ENCODE measurements at regions not wholly inside any gene's neighbourhood (a gene's known extent, or its start where the extent isn't known, plus 50 kb on each side); places are given as distances from the start of the nearest gene placed in this dataset.
A peak's percentile ranks its signal among the peaks of the same experiment; 100 is the strongest.
"Not testable (repeated sequence)": the region's sequence is repeated elsewhere in the genome, so short reads cannot be mapped to it uniquely, and the experiment has no call there.

- no peak for DNase-seq (ENCODE audit: low read depth)
These were observed 975.5 kb downstream of the OLFM4 start for GRCh38 chr13:54004026-54004699.

DNA sequence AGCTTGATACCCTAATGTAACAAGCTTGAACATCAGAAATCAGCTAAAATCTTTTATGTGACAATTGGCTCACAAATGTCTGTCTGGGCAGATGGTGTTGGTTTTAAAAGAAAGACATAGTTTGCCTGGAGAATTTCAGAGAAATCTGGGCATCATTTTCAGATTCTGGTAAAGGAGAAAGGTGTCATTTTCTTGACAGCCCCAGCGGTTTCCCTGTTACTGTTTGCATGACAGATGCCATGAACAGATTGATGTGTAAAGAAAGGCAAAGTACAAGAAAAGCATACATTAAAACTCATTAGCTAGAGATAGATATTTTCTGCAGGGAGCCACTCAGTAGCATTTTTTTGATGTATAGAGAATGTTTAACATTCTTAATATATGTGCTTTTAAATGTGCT is 987.9 kb downstream of the OLFM4 start:
- DNase-seq (ENCODE audit: low read depth), result no peak

- DNase-seq (ENCODE audit: low read depth), result no peak
These were observed 989.9 kb downstream of the OLFM4 start for GRCh38 chr13:54018485-54018884.

DNA sequence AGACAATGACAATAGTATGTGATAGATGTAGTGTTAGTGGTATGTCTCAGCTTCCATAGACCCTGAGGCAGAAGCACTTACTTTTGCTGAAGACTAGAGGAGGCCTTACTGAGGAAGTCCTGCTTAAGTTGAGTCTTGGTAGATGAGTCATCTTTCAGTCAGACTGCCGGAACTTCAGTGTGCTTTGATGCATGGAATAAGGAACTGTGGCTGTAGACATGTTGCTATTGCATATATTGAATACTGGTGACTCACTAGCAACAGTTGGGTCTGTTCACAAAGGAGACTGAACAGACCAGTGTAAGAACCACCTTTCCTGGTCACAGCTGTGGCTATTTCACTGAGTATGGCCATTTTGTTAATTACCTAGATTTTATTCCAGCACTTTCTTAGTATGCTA is 1000.6 kb downstream of the OLFM4 start:
- DNase-seq (ENCODE audit: low read depth), result peak; percentile 48

- no peak for DNase-seq (ENCODE audit: low read depth)
These were observed 1001.1 kb downstream of the OLFM4 start for GRCh38 chr13:54029720-54030119.

DNA sequence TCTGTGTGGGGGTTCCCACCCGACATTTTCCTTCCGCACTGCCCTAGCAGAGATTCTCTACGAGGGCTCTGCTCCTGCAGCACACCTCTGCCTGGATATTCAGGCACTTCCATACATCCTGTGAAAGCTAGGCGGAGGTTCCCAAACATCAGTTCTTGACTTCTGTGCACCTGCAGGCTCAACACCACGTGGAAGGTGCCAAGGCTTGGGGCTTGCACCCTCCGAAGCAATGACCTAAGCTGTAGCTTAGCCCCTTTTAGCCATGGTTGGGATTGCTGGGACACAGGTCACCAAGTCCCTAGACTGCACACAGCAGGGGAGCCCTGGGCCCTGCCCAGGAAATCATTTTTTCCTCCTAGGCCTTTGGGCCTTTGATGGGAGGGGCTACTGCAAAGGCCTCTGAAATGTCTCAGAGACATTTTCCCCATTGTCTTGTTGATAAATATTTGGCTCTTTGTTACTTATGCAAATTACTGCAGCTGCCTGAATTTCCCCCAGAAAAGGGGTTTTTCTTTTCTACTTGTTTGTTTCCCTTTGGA is 1004.8 kb downstream of the OLFM4 start:
- no peak for DNase-seq (ENCODE audit: low read depth)

GRCh38 chr13:54034047-54034446 is 1005.4 kb downstream of the OLFM4 start:
- DNase-seq (ENCODE audit: low read depth), result no peak

DNA sequence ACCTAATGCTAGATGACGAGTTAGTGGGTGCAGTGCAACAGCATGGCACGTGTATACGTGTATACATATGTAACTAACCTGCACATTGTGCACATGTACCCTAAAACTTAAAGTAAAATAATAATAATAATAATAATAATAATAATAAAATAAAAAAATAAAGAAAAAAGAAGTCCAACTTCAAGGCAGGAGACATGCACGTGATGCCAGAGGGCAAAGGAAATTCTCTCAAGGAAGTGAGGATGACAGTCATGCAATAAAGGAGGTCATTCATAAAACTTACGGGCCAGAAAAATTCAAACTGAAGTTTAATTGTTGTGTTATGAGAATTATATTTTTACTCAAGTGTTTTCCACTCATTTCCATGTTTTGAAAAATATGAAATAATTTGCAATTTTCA is 1028.8 kb downstream of the OLFM4 start:
- DNase-seq (ENCODE audit: low read depth), result not testable (repeated sequence)

GRCh38 chr13:54069958-54070357 is 1041.3 kb downstream of the OLFM4 start:
- not testable (repeated sequence) for DNase-seq (ENCODE audit: low read depth)

DNA sequence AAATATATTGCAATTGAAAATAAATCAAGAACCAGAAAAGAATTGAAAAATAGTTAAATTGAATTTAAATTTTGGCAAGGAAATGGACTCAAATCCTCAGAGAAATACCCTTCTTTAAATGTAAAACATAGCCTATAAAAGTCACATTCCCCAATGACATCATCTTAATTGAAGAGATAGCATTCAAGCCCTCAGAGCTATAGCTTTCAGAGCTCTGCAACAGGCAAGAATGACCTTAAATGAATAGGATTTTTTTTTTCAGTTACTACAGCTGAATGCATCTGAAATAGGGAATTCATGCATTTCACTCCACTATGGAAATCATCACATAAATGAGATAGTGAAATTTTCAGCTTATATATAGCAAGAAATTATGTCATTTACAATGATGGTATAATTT is 1049.0 kb downstream of the OLFM4 start:
- DNase-seq (ENCODE audit: low read depth), result no peak

GRCh38 chr13:54078271-54078870 is 1049.8 kb downstream of the OLFM4 start:
- DNase-seq (ENCODE audit: low read depth), result no peak

- not testable (repeated sequence) for DNase-seq (ENCODE audit: low read depth)
These were observed 1053.7 kb downstream of the OLFM4 start for GRCh38 chr13:54082309-54082708.

DNA sequence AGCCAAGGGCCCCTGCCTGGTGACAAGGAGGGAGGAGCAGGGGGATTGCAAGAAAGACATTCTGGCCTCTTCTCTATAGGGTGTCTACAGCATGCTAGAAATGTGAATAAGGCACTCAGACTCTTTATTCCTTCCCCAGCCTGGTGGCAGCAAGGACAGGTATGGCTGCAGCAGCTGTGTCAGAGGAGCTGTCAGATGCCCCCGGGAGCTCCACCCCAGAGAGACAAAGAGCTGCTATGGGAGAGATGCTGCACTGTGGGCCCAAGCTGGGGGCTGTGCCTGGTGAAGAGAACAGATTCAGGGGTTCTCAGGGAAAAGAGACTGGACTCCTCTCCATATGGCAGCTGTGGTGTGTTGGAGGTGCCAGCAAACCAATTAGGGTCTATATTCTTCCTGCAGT is 1063.3 kb downstream of the OLFM4 start:
- DNase-seq (ENCODE audit: low read depth), result no peak

- no peak for DNase-seq (ENCODE audit: low read depth)
These were observed 1064.1 kb downstream of the OLFM4 start for GRCh38 chr13:54092686-54093085.

DNA sequence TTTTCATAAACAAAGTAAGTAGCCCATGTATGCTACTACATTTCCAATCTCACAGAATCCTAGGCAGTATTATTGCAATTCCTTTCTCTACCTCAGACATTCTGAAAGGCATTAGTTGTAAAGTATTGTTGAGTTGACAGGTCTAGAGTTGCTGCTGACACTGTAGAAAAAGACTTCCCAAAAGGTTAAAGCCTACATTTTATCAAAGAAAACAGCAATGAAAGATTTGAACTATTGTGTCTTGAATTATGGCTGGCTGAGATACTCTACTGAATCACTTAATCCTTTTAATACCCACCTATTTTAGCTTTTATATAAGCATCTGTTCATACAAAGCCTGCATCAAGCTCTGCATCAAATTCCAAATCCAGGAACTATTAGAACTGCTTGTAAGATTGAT is 1082.0 kb downstream of the OLFM4 start:
- DNase-seq (ENCODE audit: low read depth), result no peak

- DNase-seq (ENCODE audit: low read depth), result no peak
These were observed 1096.1 kb downstream of the OLFM4 start for GRCh38 chr13:54124700-54125099.

DNA sequence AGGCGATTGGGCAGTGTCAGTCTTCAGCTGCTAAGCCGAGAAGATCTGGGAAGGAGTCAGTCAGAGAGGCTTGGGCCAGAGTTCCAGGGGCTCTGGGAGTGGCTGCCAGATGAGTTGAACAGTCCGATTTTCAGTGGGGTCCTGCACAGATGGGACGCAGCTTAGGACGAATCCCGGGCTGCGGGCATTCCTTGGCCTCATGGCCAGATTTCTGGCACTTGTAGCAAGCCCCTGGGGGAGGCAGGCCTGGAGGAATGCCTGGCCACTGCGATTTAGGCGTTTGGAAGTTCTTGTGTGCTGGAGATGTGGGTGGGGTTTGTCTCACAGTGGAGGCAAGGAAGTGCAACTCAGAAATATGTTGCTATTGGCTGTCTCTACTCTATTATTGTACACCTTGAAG is 1102.3 kb downstream of the OLFM4 start:
- not testable (repeated sequence) for DNase-seq (ENCODE audit: low read depth)

DNA sequence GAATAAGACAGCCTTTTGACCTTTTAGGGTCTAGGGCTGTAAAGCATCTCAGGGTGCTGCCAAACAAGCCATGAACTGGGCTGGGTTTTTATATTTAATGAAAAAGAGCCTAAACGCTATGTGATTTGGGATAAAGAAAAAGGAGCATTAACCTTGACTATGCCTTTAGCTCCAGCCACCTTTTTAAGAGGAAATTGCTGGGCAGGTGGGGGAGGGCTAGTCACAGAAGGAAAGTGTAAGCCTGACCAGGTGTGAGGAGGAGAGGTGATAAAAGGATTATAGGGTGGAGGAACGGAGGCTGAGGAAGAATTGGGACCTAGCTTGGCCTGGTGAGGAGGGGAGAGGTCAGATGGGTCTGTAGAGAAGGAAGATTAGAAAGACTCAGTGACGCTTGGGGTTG is 1102.8 kb downstream of the OLFM4 start:
- not testable (repeated sequence) for DNase-seq (ENCODE audit: low read depth)

- DNase-seq (ENCODE audit: low read depth), result not testable (repeated sequence)
These were observed 1103.5 kb downstream of the OLFM4 start for GRCh38 chr13:54132127-54132526.

DNA sequence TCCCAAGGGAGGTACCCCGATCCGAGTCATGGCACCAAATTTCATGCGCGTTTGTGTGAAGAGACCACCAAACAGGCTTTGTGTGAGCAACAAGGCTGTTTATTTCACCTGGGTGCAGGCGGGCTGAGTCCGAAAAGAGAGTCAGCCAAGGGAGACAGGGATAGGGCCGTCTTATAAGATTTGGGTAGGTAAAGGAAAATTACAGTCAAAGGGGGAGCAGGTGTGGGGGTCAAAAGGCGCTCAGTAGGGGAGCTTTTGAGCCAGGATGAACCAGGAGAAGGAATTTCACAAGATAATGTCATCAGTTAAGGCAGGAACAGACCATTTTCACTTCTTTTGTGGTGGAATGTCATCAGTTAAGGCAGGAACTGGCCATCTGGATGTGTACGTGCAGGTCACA is 1104.1 kb downstream of the OLFM4 start:
- not testable (repeated sequence) for DNase-seq (ENCODE audit: low read depth)

DNA sequence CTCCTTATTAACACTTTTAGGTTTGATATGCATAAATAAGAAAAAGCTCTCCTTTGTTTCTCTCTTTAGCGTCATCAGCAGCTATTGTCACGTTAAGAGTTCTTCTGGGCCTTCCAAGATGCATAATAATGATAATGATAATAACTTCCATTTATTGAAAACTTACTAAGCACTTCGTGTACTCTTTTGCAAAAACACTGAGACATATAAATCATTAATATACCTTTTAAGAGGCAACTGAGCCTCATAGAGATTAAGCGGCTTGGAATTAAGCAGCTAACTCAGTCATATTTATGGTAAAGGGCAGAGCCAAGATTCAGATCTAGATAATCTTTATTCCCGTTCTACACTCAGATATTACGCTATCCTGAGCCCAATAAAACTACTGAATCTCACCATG is 1105.1 kb downstream of the OLFM4 start:
- DNase-seq (ENCODE audit: low read depth), result no peak

GRCh38 chr13:54144828-54145227 is 1116.2 kb downstream of the OLFM4 start:
- no peak for DNase-seq (ENCODE audit: low read depth)

GRCh38 chr13:54150851-54151250 is 1122.2 kb downstream of the OLFM4 start:
- DNase-seq (ENCODE audit: low read depth), result no peak

GRCh38 chr13:54162069-54162468 is 1133.5 kb downstream of the OLFM4 start:
- DNase-seq (ENCODE audit: low read depth), result no peak

Data from RPMI7951 (cell line).